Right lobe of liver (tissue), 4 donors: ENCODE measurements at regions not wholly inside any gene's neighbourhood (a gene's known extent, or its start where the extent isn't known, plus 50 kb on each side); places are given as distances from the start of the nearest gene placed in this dataset.

Experiments used
- CTCF ChIP-seq, 4 donors: fragments of 200-600 bp in 3 of 4; fragments of 450-650 bp in 1 of 4; IDR thresholded peaks; one replicate each; pipeline versions ENCODE4 v1.5.1 to v1.8.0; 2016 to 2022; ENCODE audit warnings: antibody characterized with exemption in 4 of 4, mild to moderate bottlenecking in 2 of 4
- POLR2A ChIP-seq: fragments of 450-650 bp; IDR thresholded peaks from one replicate; pipeline ENCODE4 v1.6.1; 2017; ENCODE audit warnings: antibody characterized with exemption, mild to moderate bottlenecking
- donor health status: DM: no; HTN: no; CAD: no.
- donor health status: DM: no; HTN: no; CAD: no.
- donor health status: DM: no; HTN: yes; CAD: no.

- TF ChIP-seq CTCF (IDR thresholded peaks at IDR 0.05) = no peak
- TF ChIP-seq POLR2A = no peak
Measured at GRCh38 chr14:28157887-28158791, 608.4 kb upstream of the FOXG1 start.
